GM12874 (cell line): ENCODE measurements at regions not wholly inside any gene's neighbourhood (a gene's known extent, or its start where the extent isn't known, plus 50 kb on each side); places are given as distances from the start of the nearest gene placed in this dataset.

ENCODE experiments used
- CTCF ChIP-seq: IDR thresholded peaks from 2 replicates; pipeline ENCODE4 v1.5.1; 2011; ENCODE audit warnings: low read depth, mild to moderate bottlenecking, control low read depth, low read length, moderate library complexity; ENCODE audit not compliant: insufficient read depth

- TF ChIP-seq CTCF: no peak
Observed at GRCh38 chr12:20077618-20078017, 290.7 kb upstream of the PDE3A start.

GRCh38 chr12:20089077-20089476 is 279.3 kb upstream of the PDE3A start:
- no peak for TF ChIP-seq CTCF

GRCh38 chr12:20096430-20096829 is 271.9 kb upstream of the PDE3A start:
- TF ChIP-seq CTCF: no peak

GRCh38 chr12:20097626-20098025 is 270.7 kb upstream of the PDE3A start:
- no peak for TF ChIP-seq CTCF

- TF ChIP-seq CTCF: no peak
Observed at GRCh38 chr12:20099395-20100183, 268.7 kb upstream of the PDE3A start.

GRCh38 chr12:20101046-20101445 is 267.3 kb upstream of the PDE3A start:
- no peak for TF ChIP-seq CTCF

- TF ChIP-seq CTCF: no peak
Observed at GRCh38 chr12:20105943-20106342, 262.4 kb upstream of the PDE3A start.

GRCh38 chr12:20109676-20110075 is 258.7 kb upstream of the PDE3A start:
- TF ChIP-seq CTCF: no peak
